ENCODE measurements at regions not wholly inside any gene's neighbourhood (a gene's known extent, or its start where the extent isn't known, plus 50 kb on each side); places are given as distances from the start of the nearest gene placed in this dataset.

DNA sequence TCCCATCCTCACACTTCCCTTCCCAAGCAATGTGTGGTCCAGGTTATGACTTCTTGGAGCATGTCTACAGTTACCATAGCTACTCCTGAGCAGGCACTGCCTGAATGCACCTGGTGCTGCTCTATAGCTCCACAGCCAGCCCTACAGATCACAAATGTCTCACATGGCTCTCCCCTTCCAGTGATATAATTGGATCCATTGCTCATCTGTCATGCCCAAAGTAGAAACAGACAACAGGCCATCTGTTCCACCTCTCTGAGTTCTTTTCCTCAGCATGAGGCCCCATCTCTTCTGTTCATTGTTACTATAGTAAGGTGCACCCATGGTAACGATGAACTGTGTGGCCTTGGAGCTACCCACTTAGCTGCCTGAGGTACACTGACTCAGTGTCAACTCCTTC lies 320.3 kb upstream of the ZC3H12C start:
- Mint-ChIP-seq H3K27me3 (ENCODE audit: unreplicated experiment) (no peaks in the 10 kb centered on the region), H3K36me3 (ENCODE audit: insufficient read depth, unreplicated experiment) (no peaks in the 10 kb centered on the region), H3K4me3 (ENCODE audit: low read depth, unreplicated experiment) (no peak overlapping the region), H3K9me3 (ENCODE audit: low read depth, unreplicated experiment) (peaks cover under 1% of the 10 kb centered on the region), H3K27ac (ENCODE audit: unreplicated experiment) (no peak overlapping the region), H3K4me1 (ENCODE audit: low read depth, unreplicated experiment) (no peaks in the 10 kb centered on the region)
- intact Hi-C loops (cut with micrococcal nuclease; ENCODE audit: unreplicated experiment), result no loop called here
- CTCF ChIA-PET, result no interaction called here
- no TSS peak for BruUV-seq (replicated peaks)
- no peak for DNase-seq
- TF ChIP-seq, protein P1, sequence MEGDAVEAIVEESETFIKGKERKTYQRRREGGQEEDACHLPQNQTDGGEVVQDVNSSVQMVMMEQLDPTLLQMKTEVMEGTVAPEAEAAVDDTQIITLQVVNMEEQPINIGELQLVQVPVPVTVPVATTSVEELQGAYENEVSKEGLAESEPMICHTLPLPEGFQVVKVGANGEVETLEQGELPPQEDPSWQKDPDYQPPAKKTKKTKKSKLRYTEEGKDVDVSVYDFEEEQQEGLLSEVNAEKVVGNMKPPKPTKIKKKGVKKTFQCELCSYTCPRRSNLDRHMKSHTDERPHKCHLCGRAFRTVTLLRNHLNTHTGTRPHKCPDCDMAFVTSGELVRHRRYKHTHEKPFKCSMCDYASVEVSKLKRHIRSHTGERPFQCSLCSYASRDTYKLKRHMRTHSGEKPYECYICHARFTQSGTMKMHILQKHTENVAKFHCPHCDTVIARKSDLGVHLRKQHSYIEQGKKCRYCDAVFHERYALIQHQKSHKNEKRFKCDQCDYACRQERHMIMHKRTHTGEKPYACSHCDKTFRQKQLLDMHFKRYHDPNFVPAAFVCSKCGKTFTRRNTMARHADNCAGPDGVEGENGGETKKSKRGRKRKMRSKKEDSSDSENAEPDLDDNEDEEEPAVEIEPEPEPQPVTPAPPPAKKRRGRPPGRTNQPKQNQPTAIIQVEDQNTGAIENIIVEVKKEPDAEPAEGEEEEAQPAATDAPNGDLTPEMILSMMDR (IDR thresholded peaks at IDR 0.05; ENCODE audit: unreplicated experiment), result no peak

DNA sequence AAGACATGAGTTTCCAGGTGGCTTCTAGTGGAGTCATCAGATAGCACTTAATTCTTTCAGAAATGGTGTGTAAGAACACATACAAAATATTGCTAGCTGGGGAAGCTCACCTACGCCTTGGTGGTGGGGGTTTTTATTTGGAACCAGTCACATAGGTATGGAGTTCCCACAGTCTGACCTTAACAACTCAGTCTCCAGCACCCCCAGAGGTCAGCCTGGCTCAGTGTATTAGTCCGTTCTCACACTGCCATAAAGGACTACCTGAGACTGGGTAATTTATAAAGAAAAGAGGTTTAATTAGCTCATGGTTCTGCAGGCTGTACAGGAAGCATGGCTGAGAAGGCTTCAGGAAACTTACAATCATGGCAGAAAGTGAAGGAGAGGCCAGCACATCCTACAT lies 317.5 kb upstream of the ZC3H12C start:
- Mint-ChIP-seq H3K4me1 (ENCODE audit: low read depth, unreplicated experiment) (no peaks in the 10 kb centered on the region), H3K36me3 (ENCODE audit: insufficient read depth, unreplicated experiment) (no peaks in the 10 kb centered on the region), H3K27ac (ENCODE audit: unreplicated experiment) (no peak overlapping the region), H3K27me3 (ENCODE audit: unreplicated experiment) (no peaks in the 10 kb centered on the region), H3K9me3 (ENCODE audit: low read depth, unreplicated experiment) (peaks cover 2% of the 10 kb centered on the region), H3K4me3 (ENCODE audit: low read depth, unreplicated experiment) (no peak overlapping the region)
- CTCF ChIA-PET, result no interaction called here
- intact Hi-C loops (cut with micrococcal nuclease; ENCODE audit: unreplicated experiment), result no loop called here
- TF ChIP-seq, protein P1 (IDR thresholded peaks at IDR 0.05; ENCODE audit: unreplicated experiment), result no peak
- no peak for DNase-seq
- BruUV-seq (replicated peaks), result no TSS peak

DNA sequence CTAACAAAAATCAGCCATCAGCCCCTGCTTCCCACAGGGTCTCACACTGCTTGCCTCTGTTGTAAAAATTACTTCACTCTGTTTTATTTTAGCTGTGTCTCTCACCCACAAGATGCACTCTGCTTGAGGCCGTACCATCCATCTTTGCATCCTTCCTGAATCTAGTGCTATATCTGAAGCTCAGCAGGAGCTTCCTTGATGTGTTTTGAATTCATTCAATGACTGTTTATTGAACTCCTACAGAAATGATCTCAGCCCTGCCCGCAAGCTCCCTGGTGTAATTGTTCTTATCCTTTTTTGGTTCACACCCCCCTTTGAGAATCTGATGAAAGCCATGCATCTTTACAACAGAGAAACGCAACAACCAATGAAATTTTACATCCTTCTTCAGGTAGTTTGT lies 310.2 kb upstream of the ZC3H12C start:
- CTCF ChIA-PET, result no interaction called here

DNA sequence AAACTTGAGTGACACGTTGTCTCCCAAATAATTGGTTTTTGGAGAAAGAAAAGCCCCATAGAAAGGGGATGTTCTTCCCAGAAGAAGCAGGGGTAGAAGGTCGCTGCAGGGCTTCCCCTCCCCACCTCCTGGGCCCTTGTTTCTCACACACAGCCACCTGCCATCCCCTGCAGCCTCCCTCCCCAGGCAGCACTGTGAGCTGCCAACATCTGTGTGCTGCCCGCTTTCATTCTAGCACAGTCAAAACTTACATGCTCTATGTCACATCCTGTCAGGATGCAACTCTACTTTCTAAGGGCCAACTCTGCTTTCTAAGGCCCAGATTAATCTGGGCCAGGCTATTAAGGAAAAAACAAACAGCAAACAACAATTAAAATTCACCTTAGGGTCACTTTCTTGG lies 309.4 kb upstream of the ZC3H12C start:
- no peak for DNase-seq
- TF ChIP-seq, protein P1 (IDR thresholded peaks at IDR 0.05; ENCODE audit: unreplicated experiment), result no peak
- no peaks in the 10 kb centered on the region for H3K9me3 Mint-ChIP-seq (ENCODE audit: low read depth, unreplicated experiment)
- H3K4me1 Mint-ChIP-seq (ENCODE audit: low read depth, unreplicated experiment), result no peaks in the 10 kb centered on the region
- BruUV-seq (replicated peaks), result no TSS peak
- no peaks in the 10 kb centered on the region for H3K27me3 Mint-ChIP-seq (ENCODE audit: unreplicated experiment)
- H3K27ac Mint-ChIP-seq (ENCODE audit: unreplicated experiment), result no peak overlapping the region
- no peaks in the 10 kb centered on the region for H3K36me3 Mint-ChIP-seq (ENCODE audit: insufficient read depth, unreplicated experiment)
- no peak overlapping the region for H3K4me3 Mint-ChIP-seq (ENCODE audit: low read depth, unreplicated experiment)
- CTCF ChIA-PET, result no interaction called here
- intact Hi-C loops (cut with micrococcal nuclease; ENCODE audit: unreplicated experiment), result no loop called here

More for the DNA sequence above, 310.2 kb upstream of the ZC3H12C start:
- peaks cover under 1% of the 10 kb centered on the region for H3K9me3 Mint-ChIP-seq (ENCODE audit: low read depth, unreplicated experiment)
- H3K27me3 Mint-ChIP-seq (ENCODE audit: unreplicated experiment), result no peaks in the 10 kb centered on the region
- no peak overlapping the region for H3K27ac Mint-ChIP-seq (ENCODE audit: unreplicated experiment)
- DNase-seq, result no peak
- no peaks in the 10 kb centered on the region for H3K4me1 Mint-ChIP-seq (ENCODE audit: low read depth, unreplicated experiment)
- no TSS peak for BruUV-seq (replicated peaks)
- intact Hi-C loops (cut with micrococcal nuclease; ENCODE audit: unreplicated experiment), result no loop called here
- no peaks in the 10 kb centered on the region for H3K36me3 Mint-ChIP-seq (ENCODE audit: insufficient read depth, unreplicated experiment)
- TF ChIP-seq, protein P1 (IDR thresholded peaks at IDR 0.05; ENCODE audit: unreplicated experiment), result no peak
- no peak overlapping the region for H3K4me3 Mint-ChIP-seq (ENCODE audit: low read depth, unreplicated experiment)

DNA sequence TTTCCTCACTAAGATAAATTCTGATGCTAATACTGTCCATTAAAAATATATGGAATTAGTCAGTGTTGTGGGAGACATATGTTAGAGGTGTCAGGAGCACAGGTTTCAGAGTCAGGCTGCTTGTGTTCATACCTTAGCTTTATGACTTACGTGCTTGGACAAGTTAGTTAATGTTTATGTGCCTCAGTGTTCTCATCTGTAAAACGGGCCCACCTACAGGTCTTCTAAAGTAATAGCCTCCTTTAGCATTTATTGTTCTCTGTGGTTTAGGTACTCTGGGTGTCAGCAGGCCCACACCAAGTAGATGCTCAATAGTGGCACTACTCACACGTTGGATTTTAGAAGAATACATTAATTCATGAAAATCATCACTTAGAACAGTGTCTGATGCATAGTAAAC lies 308.7 kb upstream of the ZC3H12C start:
- no peaks in the 10 kb centered on the region for H3K36me3 Mint-ChIP-seq (ENCODE audit: insufficient read depth, unreplicated experiment)
- BruUV-seq (replicated peaks), result no TSS peak
- DNase-seq, result no peak
- no peaks in the 10 kb centered on the region for H3K4me1 Mint-ChIP-seq (ENCODE audit: low read depth, unreplicated experiment)
- intact Hi-C loops (cut with micrococcal nuclease; ENCODE audit: unreplicated experiment), result no loop called here
- no peaks in the 10 kb centered on the region for H3K9me3 Mint-ChIP-seq (ENCODE audit: low read depth, unreplicated experiment)
- H3K27me3 Mint-ChIP-seq (ENCODE audit: unreplicated experiment), result no peaks in the 10 kb centered on the region
- no peak overlapping the region for H3K27ac Mint-ChIP-seq (ENCODE audit: unreplicated experiment)
- TF ChIP-seq, protein P1 (IDR thresholded peaks at IDR 0.05; ENCODE audit: unreplicated experiment), result no peak
- no peak overlapping the region for H3K4me3 Mint-ChIP-seq (ENCODE audit: low read depth, unreplicated experiment)
- CTCF ChIA-PET, result no interaction called here

Measured in Calu3 (cell line).